Eye (tissue), 1 donor: ENCODE measurements at regions not wholly inside any gene's neighbourhood (a gene's known extent, or its start where the extent isn't known, plus 50 kb on each side); places are given as distances from the start of the nearest gene placed in this dataset.
A peak's percentile ranks its signal among the peaks of the same experiment; 100 is the strongest.

Experiments used
- DNase-seq: peaks from one replicate; pipeline ENCODE4 v3.0.0-alpha.2; 2015

DNA sequence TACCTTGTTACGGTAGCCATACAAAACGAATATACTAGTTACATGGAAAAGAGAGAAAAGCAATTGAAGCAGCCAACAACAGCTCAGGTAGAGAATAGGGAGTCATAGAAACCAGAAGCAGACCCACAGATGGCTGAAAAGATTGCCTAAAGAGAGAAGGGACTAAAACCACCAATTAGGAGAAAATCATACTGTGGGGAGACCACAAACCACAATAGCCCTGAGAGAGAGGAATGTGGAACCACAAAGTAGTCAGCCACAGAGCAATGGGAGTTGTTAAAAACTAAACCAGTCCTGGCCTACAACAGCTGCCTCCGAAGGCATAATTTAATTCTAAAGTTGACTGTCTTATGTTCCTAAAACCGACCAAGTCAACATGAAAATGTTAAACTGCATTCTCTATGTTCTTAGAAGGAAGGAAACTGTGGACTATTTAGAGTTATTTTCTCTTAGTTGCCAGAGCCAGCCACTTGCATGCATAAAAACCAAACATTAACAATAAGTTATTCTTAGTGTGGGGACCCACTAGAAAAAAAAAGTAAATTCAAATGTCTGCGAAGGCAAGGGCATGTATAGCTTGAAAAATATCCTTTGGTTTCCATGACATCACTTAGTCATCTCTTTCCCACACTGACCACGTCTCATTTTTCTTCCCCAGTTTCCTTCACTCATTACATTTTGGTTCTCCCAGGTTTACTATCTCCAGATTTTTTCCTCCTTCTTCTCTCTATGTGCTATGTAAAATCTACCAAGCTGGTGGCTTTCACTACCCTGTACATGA lies 398.1 kb downstream of the NOVA1 start:
- no peak for DNase-seq

DNA sequence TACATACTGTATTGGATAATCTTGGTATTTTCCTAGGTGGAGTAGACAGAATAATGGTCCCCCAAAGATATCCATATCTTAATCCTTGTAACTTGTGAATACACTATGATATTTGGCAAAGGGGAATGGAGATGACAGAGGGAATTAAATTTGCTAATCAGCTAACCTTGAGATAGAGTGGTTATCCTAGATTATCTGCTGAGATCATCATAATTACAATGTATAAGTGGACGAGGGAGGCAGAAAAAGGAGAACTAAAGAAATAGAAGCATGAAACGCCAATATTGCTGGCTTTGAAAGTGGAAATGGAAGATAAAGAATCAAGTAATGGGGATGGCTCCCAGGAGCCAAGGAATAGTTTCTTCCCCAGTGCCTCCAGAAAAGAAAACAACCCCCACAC lies 398.7 kb downstream of the NOVA1 start:
- DNase-seq: no peak

DNA sequence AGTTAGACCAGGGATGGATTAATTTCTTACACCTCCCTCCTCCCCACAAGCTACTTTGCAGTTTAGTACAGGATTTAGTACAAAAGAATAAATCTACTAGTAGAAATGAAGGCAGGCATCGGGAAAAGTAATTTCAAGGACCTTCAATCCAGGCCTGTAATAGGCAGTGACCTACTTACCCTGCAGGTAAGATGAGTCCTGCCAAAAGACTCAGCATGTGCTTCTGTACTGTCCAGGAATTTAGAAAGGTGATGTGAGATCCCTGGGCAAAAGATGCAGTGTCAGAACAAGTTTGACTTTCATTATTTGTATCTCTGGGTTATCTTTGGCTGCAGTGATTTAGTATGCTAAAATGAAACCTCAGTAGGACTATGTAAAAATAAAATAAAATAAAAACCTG lies 403.0 kb downstream of the NOVA1 start:
- no peak for DNase-seq

DNA sequence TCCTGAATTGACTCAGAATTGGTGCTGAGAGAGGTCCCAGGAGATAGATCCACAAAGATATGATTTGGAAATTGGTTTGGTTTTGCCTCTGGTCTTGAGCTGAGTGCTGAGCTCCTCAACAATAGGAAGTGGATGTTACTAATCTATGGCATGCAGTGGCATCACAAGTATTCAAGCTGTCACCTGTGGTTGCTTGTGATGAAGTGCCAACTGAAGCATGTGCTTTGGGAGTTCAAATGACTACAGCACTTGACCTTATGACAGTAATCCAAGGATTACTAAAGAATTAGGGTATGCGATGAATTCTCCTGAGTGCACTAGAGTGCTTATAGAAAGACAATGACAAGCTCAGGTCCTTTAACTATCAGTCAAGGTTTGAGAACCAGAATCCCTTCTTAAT lies 406.2 kb downstream of the NOVA1 start:
- DNase-seq: peak; percentile 38

DNA sequence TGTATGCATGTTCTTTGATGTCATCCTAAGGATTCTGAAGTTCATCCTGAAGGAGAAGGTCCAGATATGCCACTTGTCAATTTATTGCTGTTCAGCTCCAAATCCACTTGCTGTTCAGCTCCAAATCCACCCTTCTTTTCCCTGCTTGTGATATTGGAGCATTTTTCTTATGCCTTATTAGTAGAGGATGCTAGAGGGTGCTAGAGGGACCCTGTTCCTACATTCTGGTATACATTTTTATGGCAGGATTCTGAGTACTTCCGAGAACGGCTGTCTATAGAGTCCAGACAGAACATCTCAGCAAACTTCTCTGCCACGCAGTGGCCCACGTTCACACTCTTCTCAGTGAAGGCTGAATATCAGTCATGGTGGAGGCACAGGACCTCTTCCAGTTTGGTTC lies 406.7 kb downstream of the NOVA1 start:
- DNase-seq: no peak

DNA sequence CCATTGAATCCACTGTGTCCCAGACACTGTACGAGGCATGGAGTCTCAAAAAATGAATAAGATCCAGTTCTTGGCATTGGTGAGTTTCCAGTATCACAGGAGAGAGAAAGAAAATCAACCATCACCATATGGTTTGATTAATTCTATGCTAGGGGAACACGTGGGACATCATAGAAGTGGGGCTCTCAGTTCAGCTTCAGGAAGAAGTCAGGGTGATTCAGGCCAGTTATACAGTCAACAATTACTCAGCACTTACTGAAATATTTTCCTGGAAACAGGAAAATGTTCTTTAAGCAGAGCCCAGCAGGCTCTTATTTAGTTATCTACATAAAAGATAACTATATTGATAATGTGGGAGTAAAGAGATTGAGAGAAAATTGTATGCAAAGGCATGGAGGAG lies 407.2 kb downstream of the NOVA1 start:
- no peak for DNase-seq

DNA sequence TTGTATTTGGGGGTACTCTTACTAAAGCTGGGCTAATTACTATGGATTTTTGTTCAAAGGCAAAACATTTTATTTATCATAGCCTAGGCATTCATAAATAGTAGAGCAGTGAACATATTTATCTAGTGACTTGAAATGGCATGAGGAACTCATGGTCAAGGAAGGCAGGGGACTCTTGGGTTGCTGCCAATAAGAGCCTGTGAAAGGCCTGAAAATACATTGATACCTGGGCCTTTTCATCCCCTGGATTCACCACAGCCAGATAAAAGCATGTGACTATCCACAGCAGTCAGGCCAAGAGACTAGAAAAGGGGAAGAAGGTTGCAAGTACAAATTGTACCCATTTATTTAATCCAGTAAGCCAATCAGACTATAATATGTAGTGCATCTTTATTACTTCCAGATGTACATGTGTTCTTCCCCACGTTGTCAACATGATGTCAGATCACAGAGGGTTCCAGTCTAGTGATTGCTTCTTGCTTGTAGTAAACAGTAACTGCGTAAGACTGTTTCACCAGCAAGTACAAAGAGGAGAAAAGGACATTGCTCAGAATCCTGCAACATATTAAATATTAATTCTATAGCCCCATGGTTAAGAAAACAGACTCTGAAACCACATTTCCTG lies 409.7 kb downstream of the NOVA1 start:
- no peak for DNase-seq

GRCh38 chr14:26180221-26180620 lies 417.6 kb downstream of the NOVA1 start:
- no peak for DNase-seq

- no peak for DNase-seq
Measured at GRCh38 chr14:26175658-26176057, 422.2 kb downstream of the NOVA1 start.

DNA sequence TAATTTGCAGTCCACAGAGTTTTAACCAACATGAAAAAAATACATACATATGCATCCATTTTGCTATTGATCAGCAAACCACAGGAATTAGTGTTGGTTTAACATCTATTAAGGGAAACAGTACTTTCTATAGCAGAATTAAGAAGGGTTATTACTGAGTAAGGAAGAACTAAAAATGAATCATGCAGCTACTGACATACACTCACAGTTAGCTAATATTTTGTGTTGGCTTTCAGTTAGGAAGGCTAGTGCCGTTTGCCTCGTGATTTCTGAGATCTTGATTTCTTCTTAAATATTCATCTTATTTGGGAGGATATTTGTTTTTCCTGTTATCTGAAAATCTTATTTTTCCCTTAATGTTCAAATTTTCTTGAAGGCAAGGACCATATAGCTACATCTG lies 423.4 kb downstream of the NOVA1 start:
- DNase-seq: no peak

GRCh38 chr14:26173581-26174110 lies 424.2 kb downstream of the NOVA1 start:
- DNase-seq: no peak

- DNase-seq: no peak
Measured at GRCh38 chr14:26172396-26172795, 425.4 kb downstream of the NOVA1 start.

GRCh38 chr14:26170885-26171284 lies 426.9 kb downstream of the NOVA1 start:
- no peak for DNase-seq

- peak; percentile 38 for DNase-seq
Measured at GRCh38 chr14:26163761-26164160, 434.1 kb downstream of the NOVA1 start.

DNA sequence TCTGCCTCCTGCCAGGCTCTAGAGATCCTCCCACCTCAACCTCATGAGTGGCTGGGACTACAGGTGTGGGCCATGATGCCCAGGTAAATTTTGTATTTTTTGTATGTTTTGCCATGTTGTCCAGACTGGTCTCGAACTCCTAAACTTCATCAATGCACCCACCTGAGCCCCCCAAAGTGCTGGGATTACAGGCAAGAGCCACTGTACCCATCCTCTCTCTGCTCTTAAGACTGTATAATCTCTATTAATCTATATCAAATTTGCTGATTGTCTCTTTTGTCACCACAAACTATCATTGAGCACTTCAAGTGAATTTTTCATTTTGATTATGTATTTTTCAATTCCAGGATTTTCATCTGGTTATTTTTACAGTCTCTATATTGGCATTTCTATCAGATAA lies 440.3 kb downstream of the NOVA1 start:
- DNase-seq: no peak

DNA sequence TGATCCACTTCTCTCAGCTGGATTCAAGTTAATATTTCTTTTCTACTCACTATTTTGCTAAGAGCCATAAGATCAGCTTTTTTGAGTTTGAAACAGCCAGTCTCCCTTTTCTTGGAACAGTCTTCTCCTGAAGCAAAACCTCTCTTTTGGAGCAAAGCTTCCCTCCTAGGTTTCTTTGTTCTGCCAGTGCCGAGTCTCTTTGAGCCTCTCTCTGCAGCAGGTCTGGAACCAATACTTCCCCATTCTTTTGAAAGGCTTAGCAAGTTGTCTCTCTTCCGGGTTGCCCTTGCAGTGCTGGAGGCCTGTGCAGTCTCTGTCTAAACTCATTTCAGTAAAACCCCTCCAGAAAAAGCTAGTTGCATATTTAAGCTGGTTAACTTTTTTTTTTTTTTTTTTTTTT lies 454.8 kb downstream of the NOVA1 start:
- DNase-seq: no peak

GRCh38 chr14:26138764-26139445 lies 458.9 kb downstream of the NOVA1 start:
- no peak for DNase-seq

- no peak for DNase-seq
Measured at GRCh38 chr14:26137161-26137560, 460.7 kb downstream of the NOVA1 start.

GRCh38 chr14:26132061-26132645 lies 465.7 kb downstream of the NOVA1 start:
- DNase-seq: no peak

GRCh38 chr14:26130690-26131089 lies 467.1 kb downstream of the NOVA1 start:
- no peak for DNase-seq

DNA sequence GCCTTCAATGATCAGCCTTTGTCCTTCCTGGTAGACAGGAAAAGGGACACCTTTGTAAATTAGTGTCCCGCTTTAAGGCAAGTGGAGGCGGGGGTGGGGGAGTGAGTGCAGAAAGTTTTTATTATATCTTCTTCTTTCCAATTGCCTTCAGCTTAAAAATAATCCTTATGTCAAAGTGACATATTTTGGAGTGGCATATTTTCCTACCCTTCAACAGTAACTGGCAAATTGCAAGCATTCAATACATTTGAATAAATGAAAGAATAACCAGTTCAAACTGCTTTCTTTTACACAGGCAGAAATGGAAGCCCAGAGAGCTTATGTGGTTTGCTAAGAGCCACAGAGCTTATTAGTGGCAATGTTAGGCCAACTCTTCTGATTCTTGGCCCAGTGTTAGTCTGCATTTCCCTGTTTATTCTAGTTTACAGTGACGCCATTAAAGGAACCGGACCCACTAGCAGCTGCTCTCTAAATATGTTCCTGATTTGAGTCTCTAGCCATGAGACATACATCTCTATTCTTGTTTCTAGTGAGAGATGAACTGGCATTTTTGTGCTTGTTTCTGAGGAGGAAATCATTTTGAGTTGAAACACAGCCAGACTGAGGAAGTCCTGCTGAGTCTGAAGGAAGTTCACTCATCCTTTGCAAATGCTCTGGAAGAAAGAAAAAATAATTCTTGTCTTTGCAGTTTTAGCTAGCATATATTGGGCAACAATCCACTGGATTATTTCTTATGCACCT lies 468.7 kb downstream of the NOVA1 start:
- DNase-seq: peak; percentile 16

DNA sequence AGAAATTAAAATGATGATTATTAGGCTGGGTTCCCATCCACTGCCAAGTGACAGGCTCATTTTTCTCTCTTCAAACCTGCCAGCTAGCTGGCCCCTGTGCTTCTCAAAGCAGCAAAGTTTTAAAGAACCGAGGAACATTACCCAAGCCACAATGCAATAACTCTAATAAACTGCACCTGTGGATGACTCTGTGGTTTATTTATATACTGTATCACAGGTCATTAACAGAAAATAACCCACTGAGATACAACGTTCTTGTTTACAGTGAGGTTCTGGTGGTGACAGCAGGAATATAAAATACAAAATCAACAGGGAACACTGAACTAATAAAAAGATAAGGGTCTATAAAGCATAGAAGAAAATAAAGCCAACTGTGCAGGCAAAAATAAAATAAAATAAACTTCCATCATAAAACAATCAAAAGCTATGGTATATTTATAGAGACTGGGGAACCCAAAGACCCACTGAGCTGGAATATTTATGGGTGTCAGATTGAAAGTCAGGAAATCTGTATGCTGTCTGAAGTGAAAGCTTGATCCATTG lies 472.9 kb downstream of the NOVA1 start:
- no peak for DNase-seq
